Hepatocyte (in vitro differentiated cells): ENCODE measurements at regions not wholly inside any gene's neighbourhood (a gene's known extent, or its start where the extent isn't known, plus 50 kb on each side); places are given as distances from the start of the nearest gene placed in this dataset.

ENCODE experiments used
- DNase-seq: peaks from one replicate; pipeline ENCODE4 v3.0.0-alpha.2; 2016; ENCODE audit warnings: low spot score
- H2AFZ ChIP-seq: fragments of 200-600 bp; sonication (generic); 2 replicates; pipeline ENCODE4 v1.6.0; 2016; ENCODE audit warnings: antibody characterized with exemption, mild to moderate bottlenecking
- H3K27ac ChIP-seq: fragments of 200-600 bp; sonication (generic); 2 replicates; pipeline ENCODE4 v1.5.1; 2016; ENCODE audit warnings: mild to moderate bottlenecking
- H3K27me3 ChIP-seq: fragments of 200-600 bp; sonication (generic); 2 replicates; pipeline ENCODE4 v1.6.1; 2016
- H3K36me3 ChIP-seq: fragments of 200-600 bp; sonication (generic); replicated peaks from 2 replicates; pipeline ENCODE4 v1.5.1; 2016; ENCODE audit warnings: low read depth; ENCODE audit not compliant: insufficient read depth
- H3K4me1 ChIP-seq: fragments of 200-600 bp; sonication (generic); 2 replicates; pipeline ENCODE4 v1.5.1; 2016; ENCODE audit warnings: mild to moderate bottlenecking, moderate library complexity; ENCODE audit not compliant: insufficient read depth
- H3K4me2 ChIP-seq: fragments of 200-600 bp; sonication (generic); 2 replicates; pipeline ENCODE4 v1.6.0; 2016
- H3K4me3 ChIP-seq: fragments of 200-600 bp; sonication (generic); 2 replicates; pipeline ENCODE4 v1.5.1; 2016; ENCODE audit warnings: mild to moderate bottlenecking
- H3K79me2 ChIP-seq: fragments of 200-600 bp; sonication (generic); 2 replicates; pipeline ENCODE4 v1.6.0; 2017; ENCODE audit warnings: mild to moderate bottlenecking
- H3K9me2 ChIP-seq: fragments of 200-600 bp; sonication (generic); replicated peaks from 2 replicates; pipeline ENCODE4 v1.6.0; 2017; ENCODE audit warnings: mild to moderate bottlenecking; ENCODE audit not compliant: insufficient read depth
- H3K9me3 ChIP-seq: fragments of 200-600 bp; sonication (generic); 2 replicates; pipeline ENCODE4 v1.5.1; 2016; ENCODE audit warnings: low read depth, mild to moderate bottlenecking
- H4K20me1 ChIP-seq: fragments of 200-600 bp; sonication (generic); 2 replicates; pipeline ENCODE4 v1.6.0; 2016; ENCODE audit warnings: mild to moderate bottlenecking; ENCODE audit not compliant: insufficient read depth, poor library complexity, severe bottlenecking
- EZH2 ChIP-seq: fragments of 200-600 bp; sonication (generic); IDR thresholded peaks from 2 replicates; pipeline ENCODE4 v1.6.1; 2016; ENCODE audit warnings: antibody characterized with exemption, mild to moderate bottlenecking, borderline replicate concordance
- EZH2phosphoT487 ChIP-seq: fragments of 200-600 bp; sonication (generic); IDR thresholded peaks from one replicate; pipeline ENCODE4 v1.6.1; 2018; ENCODE audit warnings: antibody characterized with exemption, mild to moderate bottlenecking, low read depth, moderate library complexity; ENCODE audit not compliant: unreplicated experiment, severe bottlenecking
- WGBS: methylation state at CpG from one replicate; pipeline ENCODE4 v1.1.6; 2016; ENCODE audit warnings: low lambda C conversion rate; ENCODE audit errors: missing lambda C conversion rate; 5-methylcytosine and 5-hydroxymethylcytosine counted together
- TF ChIP-seq, protein P1 (sequence below): fragments of 200-600 bp; sonication (generic); IDR thresholded peaks from 2 replicates; pipeline ENCODE4 v1.5.1; 2016; ENCODE audit warnings: antibody characterized with exemption, mild to moderate bottlenecking; ENCODE audit not compliant: poor library complexity

DNA sequence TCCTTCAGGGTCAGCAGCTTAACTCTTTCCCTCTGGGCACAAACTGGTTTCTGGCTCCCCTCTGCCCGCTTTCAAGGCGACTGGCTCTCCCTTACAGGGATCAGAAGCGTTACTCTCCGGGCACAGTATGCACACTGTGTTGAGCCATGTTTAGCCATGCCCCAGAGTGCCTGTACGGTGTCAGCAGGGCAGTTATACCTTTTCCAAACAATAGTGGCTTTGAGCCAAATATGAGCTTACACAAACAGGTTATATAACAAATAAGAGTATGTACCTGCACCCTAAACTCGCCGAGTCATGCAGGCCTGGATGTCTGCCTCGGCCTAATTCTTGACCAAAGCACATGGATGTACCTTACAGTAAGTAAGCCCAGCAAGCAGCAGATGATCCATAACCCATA is 175.6 kb upstream of the ANKRD28 start:
- Histone ChIP-seq H3K4me2 (no peak overlapping the region), H3K36me3 (no peaks in the 10 kb centered on the region), H3K9me3 (no peaks in the 10 kb centered on the region), H3K27me3 (no peaks in the 10 kb centered on the region), H2AFZ (no peak overlapping the region), H3K79me2 (no peaks in the 10 kb centered on the region), H4K20me1 (no peaks in the 10 kb centered on the region), H3K4me3 (no peak overlapping the region), H3K4me1 (no peaks in the 10 kb centered on the region), H3K9me2 (no peaks in the 10 kb centered on the region), H3K27ac (no peak overlapping the region)
- no peak for DNase-seq
- TF ChIP-seq, protein P1, sequence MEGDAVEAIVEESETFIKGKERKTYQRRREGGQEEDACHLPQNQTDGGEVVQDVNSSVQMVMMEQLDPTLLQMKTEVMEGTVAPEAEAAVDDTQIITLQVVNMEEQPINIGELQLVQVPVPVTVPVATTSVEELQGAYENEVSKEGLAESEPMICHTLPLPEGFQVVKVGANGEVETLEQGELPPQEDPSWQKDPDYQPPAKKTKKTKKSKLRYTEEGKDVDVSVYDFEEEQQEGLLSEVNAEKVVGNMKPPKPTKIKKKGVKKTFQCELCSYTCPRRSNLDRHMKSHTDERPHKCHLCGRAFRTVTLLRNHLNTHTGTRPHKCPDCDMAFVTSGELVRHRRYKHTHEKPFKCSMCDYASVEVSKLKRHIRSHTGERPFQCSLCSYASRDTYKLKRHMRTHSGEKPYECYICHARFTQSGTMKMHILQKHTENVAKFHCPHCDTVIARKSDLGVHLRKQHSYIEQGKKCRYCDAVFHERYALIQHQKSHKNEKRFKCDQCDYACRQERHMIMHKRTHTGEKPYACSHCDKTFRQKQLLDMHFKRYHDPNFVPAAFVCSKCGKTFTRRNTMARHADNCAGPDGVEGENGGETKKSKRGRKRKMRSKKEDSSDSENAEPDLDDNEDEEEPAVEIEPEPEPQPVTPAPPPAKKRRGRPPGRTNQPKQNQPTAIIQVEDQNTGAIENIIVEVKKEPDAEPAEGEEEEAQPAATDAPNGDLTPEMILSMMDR = no peak
- TF ChIP-seq EZH2phosphoT487 = no peak
- TF ChIP-seq EZH2 = no peak
- WGBS = 95% methylated on average over 8 of the region's 8 CpGs

DNA sequence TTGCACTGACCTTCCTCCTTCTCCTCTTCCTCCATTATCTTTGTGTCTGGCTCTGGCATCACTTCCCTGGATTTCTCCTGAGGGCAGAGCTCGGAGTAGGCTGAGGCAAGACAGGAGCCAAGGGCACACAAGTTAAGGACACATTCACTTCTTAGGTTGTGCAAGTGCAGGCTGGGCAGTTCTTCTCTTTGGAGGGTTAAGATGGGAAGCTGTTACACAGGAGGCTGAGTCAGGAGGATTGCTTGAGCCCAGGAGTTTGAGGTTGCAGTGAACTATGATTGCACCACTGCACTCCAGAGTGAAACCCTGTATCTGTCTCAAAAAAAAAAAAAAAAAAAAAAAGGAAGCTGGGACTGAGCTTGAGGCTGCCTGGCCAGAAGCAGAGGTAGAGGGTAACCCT is 176.2 kb upstream of the ANKRD28 start:
- Histone ChIP-seq H3K79me2 (no peaks in the 10 kb centered on the region), H3K4me3 (no peak overlapping the region), H2AFZ (no peak overlapping the region), H3K9me2 (no peaks in the 10 kb centered on the region), H3K36me3 (no peaks in the 10 kb centered on the region), H4K20me1 (no peaks in the 10 kb centered on the region), H3K9me3 (no peaks in the 10 kb centered on the region), H3K27ac (no peak overlapping the region), H3K27me3 (no peaks in the 10 kb centered on the region), H3K4me1 (no peaks in the 10 kb centered on the region), H3K4me2 (no peak overlapping the region)
- 95% methylated on average over 1 of the region's 1 CpG for whole genome bisulfite sequencing
- DNase-seq = no peak
- TF ChIP-seq, protein P1 = no peak
- TF ChIP-seq EZH2 = no peak
- TF ChIP-seq EZH2phosphoT487 = no peak

DNA sequence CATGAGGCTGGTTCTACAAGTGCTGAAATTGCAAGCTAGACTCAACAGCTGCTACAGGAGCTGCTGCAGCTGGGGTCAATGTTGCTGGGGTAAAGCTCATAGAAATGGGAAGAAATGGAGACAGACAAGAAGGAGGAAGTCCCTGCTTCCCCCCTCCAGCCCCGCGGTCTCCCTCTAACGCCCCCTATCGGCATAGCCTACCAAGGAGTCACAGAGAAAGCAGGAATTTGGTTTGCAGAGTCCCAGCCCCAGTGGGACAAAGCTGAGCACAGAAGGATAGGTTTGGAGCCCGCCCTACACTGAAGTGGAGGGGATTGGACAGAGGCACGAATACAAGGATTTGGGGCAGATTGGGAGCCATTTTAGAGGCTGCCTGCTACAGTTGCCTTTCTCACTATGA is 176.9 kb upstream of the ANKRD28 start:
- no peaks in the 10 kb centered on the region for H3K27me3 ChIP-seq
- H3K36me3 ChIP-seq = no peaks in the 10 kb centered on the region
- TF ChIP-seq EZH2phosphoT487 (no peak), EZH2 (no peak)
- TF ChIP-seq, protein P1 = no peak
- no peak overlapping the region for H3K4me2 ChIP-seq
- no peak overlapping the region for H2AFZ ChIP-seq
- H4K20me1 ChIP-seq = no peaks in the 10 kb centered on the region
- H3K9me3 ChIP-seq = no peaks in the 10 kb centered on the region
- H3K27ac ChIP-seq = no peak overlapping the region
- no peaks in the 10 kb centered on the region for H3K9me2 ChIP-seq
- no peaks in the 10 kb centered on the region for H3K79me2 ChIP-seq
- no peaks in the 10 kb centered on the region for H3K4me1 ChIP-seq
- DNase-seq = no peak
- no peak overlapping the region for H3K4me3 ChIP-seq
- 31% methylated on average over 6 of the region's 6 CpGs for WGBS

- H3K27me3 ChIP-seq = no peaks in the 10 kb centered on the region
- no peaks in the 10 kb centered on the region for H3K79me2 ChIP-seq
Measured at GRCh38 chr3:15976524-15976923, 178.7 kb upstream of the ANKRD28 start.

More at GRCh38 chr3:15976524-15976923, 178.7 kb upstream of the ANKRD28 start:
- Histone ChIP-seq H4K20me1 (no peaks in the 10 kb centered on the region), H3K4me3 (no peak overlapping the region), H3K4me2 (no peak overlapping the region), H3K9me3 (no peaks in the 10 kb centered on the region), H2AFZ (no peak overlapping the region), H3K36me3 (no peaks in the 10 kb centered on the region), H3K9me2 (no peaks in the 10 kb centered on the region), H3K4me1 (no peaks in the 10 kb centered on the region), H3K27ac (no peak overlapping the region)
- 37% methylated on average over 2 of the region's 2 CpGs for WGBS
- DNase-seq = no peak
- TF ChIP-seq, protein P1 = no peak
- TF ChIP-seq EZH2 (no peak), EZH2phosphoT487 (no peak)
